IMR-90 (cell line): ENCODE measurements at regions not wholly inside any gene's neighbourhood (a gene's known extent, or its start where the extent isn't known, plus 50 kb on each side); places are given as distances from the start of the nearest gene placed in this dataset.

ENCODE experiments used
- CEBPB ChIP-seq: IDR thresholded peaks from 2 replicates; pipeline ENCODE4 v1.6.1; 2012; ENCODE audit warnings: low read depth, low read length, improper control_type of control experiment
- CHD1 ChIP-seq: IDR thresholded peaks from 2 replicates; pipeline ENCODE4 v1.6.1; 2012; ENCODE audit warnings: low read depth, low read length, improper control_type of control experiment
- CTCF ChIP-seq: conservative IDR thresholded peaks from 2 replicates; pipeline ENCODE4 v1.5.1; 2012; ENCODE audit warnings: mild to moderate bottlenecking, low read depth, low read length, improper control_type of control experiment
- MAFK ChIP-seq: IDR thresholded peaks from 2 replicates; pipeline ENCODE4 v1.6.1; 2012; ENCODE audit warnings: low read depth, low read length, improper control_type of control experiment
- MAZ ChIP-seq: IDR thresholded peaks from 2 replicates; pipeline ENCODE4 v1.6.1; 2012; ENCODE audit warnings: low read depth, mild to moderate bottlenecking, low read length, improper control_type of control experiment, moderate library complexity, borderline replicate concordance
- MXI1 ChIP-seq: IDR thresholded peaks from 2 replicates; pipeline ENCODE4 v1.6.1; 2012; ENCODE audit warnings: low read depth, mild to moderate bottlenecking, low read length, moderate library complexity, borderline replicate concordance
- POLR2A ChIP-seq: IDR thresholded peaks from 2 replicates; pipeline ENCODE4 v1.6.1; 2012; ENCODE audit warnings: mild to moderate bottlenecking, low read depth, low read length
- RCOR1 ChIP-seq: IDR thresholded peaks from 2 replicates; pipeline ENCODE4 v1.6.1; 2012; ENCODE audit warnings: mild to moderate bottlenecking, low read length, improper control_type of control experiment; ENCODE audit not compliant: insufficient replicate concordance
- RFX5 ChIP-seq: IDR thresholded peaks from 2 replicates; pipeline ENCODE4 v1.8.0; 2012; ENCODE audit warnings: low read depth, mild to moderate bottlenecking, low read length, moderate library complexity
- SMC3 ChIP-seq: fragments of 150-350 bp; IDR thresholded peaks from 2 replicates; pipeline ENCODE4 v1.6.1; 2016; ENCODE audit warnings: low read depth, mild to moderate bottlenecking, antibody characterized with exemption, low read length, moderate library complexity
- TF ChIP-seq, protein P1 (sequence below): fragments of 150-350 bp; IDR thresholded peaks from 2 replicates; pipeline ENCODE4 v1.6.1; 2017; ENCODE audit warnings: mild to moderate bottlenecking, antibody characterized with exemption, low read length, low read depth
- TF ChIP-seq, protein P2 (sequence below): fragments of 150-350 bp; IDR thresholded peaks from 2 replicates; pipeline ENCODE4 v1.6.1; 2016; ENCODE audit warnings: low read depth, mild to moderate bottlenecking, low read length, moderate library complexity, borderline replicate concordance

DNA sequence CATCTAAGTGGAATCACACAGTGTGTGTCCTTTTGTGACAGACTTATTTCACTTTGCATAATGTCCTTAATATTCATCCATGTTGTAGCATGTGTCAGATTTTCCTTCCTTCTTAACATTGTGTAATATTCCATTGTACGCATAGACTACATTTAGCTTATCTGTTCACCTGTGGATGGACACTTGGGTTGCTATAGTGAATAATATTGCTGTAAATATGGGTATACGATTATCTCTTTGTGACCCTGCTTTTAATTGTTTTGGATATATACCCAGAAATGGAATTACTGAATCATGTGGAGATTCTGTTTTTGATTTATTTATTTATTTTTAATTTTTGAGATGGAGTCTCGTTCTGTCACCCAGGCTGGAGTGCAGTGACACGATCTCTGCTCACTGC, 63.0 kb upstream of the ATP5PO start:
- TF ChIP-seq CTCF (no peak), POLR2A (no peak), RCOR1 (no peak), RFX5 (no peak), CEBPB (no peak), CHD1 (no peak), MXI1 (no peak), MAZ (no peak), SMC3 (no peak), MAFK (no peak)
- TF ChIP-seq, protein P1, sequence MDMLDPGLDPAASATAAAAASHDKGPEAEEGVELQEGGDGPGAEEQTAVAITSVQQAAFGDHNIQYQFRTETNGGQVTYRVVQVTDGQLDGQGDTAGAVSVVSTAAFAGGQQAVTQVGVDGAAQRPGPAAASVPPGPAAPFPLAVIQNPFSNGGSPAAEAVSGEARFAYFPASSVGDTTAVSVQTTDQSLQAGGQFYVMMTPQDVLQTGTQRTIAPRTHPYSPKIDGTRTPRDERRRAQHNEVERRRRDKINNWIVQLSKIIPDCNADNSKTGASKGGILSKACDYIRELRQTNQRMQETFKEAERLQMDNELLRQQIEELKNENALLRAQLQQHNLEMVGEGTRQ: no peak
- TF ChIP-seq, protein P2, sequence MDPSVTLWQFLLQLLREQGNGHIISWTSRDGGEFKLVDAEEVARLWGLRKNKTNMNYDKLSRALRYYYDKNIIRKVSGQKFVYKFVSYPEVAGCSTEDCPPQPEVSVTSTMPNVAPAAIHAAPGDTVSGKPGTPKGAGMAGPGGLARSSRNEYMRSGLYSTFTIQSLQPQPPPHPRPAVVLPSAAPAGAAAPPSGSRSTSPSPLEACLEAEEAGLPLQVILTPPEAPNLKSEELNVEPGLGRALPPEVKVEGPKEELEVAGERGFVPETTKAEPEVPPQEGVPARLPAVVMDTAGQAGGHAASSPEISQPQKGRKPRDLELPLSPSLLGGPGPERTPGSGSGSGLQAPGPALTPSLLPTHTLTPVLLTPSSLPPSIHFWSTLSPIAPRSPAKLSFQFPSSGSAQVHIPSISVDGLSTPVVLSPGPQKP: no peak
